SIG-M5 treated with dmso at 0.1 percent for 504 hours (cell line): ENCODE measurements at regions not wholly inside any gene's neighbourhood (a gene's known extent, or its start where the extent isn't known, plus 50 kb on each side); places are given as distances from the start of the nearest gene placed in this dataset.

ENCODE experiments used
- DNase-seq: peaks from one replicate; lab custom pipeline; 2025; ENCODE audit not compliant: unreplicated experiment; lab: John Stamatoyannopoulos, UW

GRCh38 chr10:110396284-110396651, 91.5 kb upstream of the SMNDC1 start:
- no peak for DNase-seq

GRCh38 chr10:110397856-110398255, 93.1 kb upstream of the SMNDC1 start:
- DNase-seq: no peak

- no peak for DNase-seq
Measured at GRCh38 chr10:110398419-110399105, 93.8 kb upstream of the SMNDC1 start.

- no peak for DNase-seq
Measured at GRCh38 chr10:110399106-110399964, 94.6 kb upstream of the SMNDC1 start.

- no peak for DNase-seq
Measured at GRCh38 chr10:110399965-110400933, 95.5 kb upstream of the SMNDC1 start.

- no peak for DNase-seq
Measured at GRCh38 chr10:110401401-110402076, 96.2 kb upstream of the DUSP5 start.

GRCh38 chr10:110402077-110402416, 95.7 kb upstream of the DUSP5 start:
- no peak for DNase-seq

GRCh38 chr10:110403593-110403992, 94.1 kb upstream of the DUSP5 start:
- DNase-seq: no peak

GRCh38 chr10:110404413-110404812, 93.3 kb upstream of the DUSP5 start:
- no peak for DNase-seq

- no peak for DNase-seq
Measured at GRCh38 chr10:110404825-110405224, 92.9 kb upstream of the DUSP5 start.

- no peak for DNase-seq
Measured at GRCh38 chr10:110405380-110405779, 92.3 kb upstream of the DUSP5 start.

- no peak for DNase-seq
Measured at GRCh38 chr10:110407301-110408170, 90.2 kb upstream of the DUSP5 start.

GRCh38 chr10:110408203-110408871, 89.4 kb upstream of the DUSP5 start:
- no peak for DNase-seq

- no peak for DNase-seq
Measured at GRCh38 chr10:110408943-110409342, 88.8 kb upstream of the DUSP5 start.

GRCh38 chr10:110409488-110409887, 88.2 kb upstream of the DUSP5 start:
- DNase-seq: no peak

GRCh38 chr10:110409926-110410325, 87.8 kb upstream of the DUSP5 start:
- DNase-seq: no peak

- DNase-seq: no peak
Measured at GRCh38 chr10:110410329-110411046, 87.2 kb upstream of the DUSP5 start.

- DNase-seq: no peak
Measured at GRCh38 chr10:110411047-110411410, 86.7 kb upstream of the DUSP5 start.
